ENCODE measurements at regions not wholly inside any gene's neighbourhood (a gene's known extent, or its start where the extent isn't known, plus 50 kb on each side); places are given as distances from the start of the nearest gene placed in this dataset.

GRCh38 chr9:19568946-19569345 lies 160.1 kb downstream of the ACER2 start:
- no peak for TF ChIP-seq EZH2phosphoT487 (conservative IDR thresholded peaks at IDR 0.05; ENCODE audit: low read length)
- no peak for TF ChIP-seq CTCF (IDR thresholded peaks at IDR 0.05; ENCODE audit: insufficient read depth, low read length, poor library complexity, severe bottlenecking)
- Histone ChIP-seq H3K36me3 (ENCODE audit: low read length) (no peaks in the 10 kb centered on the region), H2AFZ (ENCODE audit: low read depth, low read length, severe bottlenecking) (no peak overlapping the region), H3K9ac (ENCODE audit: low read length) (no peak overlapping the region), H3K4me2 (ENCODE audit: low read depth, low read length, poor library complexity, severe bottlenecking) (no peak overlapping the region), H3K79me2 (ENCODE audit: insufficient read depth, low read length) (no peaks in the 10 kb centered on the region), H3K27me3 (ENCODE audit: low read length) (no peaks in the 10 kb centered on the region), H3K9me3 (ENCODE audit: insufficient read depth, low read length) (no peaks in the 10 kb centered on the region), H3K27ac (ENCODE audit: low read depth, low read length) (no peak overlapping the region), H3K4me3 (ENCODE audit: insufficient read depth, low read length, poor library complexity, severe bottlenecking) (no peak overlapping the region), H3F3A (ENCODE audit: insufficient read depth) (no peaks in the 10 kb centered on the region), H4K20me1 (ENCODE audit: low read depth, low read length) (no peaks in the 10 kb centered on the region), H3K9me2 (replicated peaks; ENCODE audit: insufficient read depth, low read length) (no peaks in the 10 kb centered on the region)

DNA sequence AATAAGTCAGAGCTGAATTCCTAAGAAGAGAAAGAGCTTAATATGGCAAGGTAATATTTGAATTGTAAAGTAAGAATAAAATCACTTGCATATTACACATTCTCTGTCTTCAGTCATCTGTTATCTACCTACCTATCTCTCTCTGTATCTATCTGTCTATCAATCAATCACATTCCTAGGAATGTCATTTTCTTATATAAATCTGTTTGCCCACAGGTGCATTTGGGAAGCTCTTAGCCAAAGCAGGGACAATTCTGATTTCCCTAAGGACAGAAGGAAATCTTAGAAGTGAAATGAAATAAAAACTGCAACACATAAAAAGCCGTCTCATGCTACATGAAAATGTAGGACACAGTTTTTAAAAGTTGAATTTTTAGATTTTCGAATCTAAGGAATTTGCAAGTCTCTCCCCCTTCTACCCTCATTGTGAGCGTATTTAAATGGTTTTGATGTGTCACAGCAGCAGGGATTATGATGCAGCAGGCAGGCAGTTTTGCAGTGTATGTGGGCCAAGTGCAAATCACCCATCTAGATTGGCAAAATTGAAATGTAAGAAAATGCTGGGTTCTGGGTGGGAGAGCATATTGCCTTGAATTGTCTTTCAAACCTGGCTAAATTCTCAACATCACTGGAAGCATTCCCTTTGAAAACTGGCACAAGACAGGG lies 155.7 kb downstream of the ACER2 start:
- Histone ChIP-seq H3K27ac (ENCODE audit: low read depth, low read length) (no peak overlapping the region), H3K36me3 (ENCODE audit: low read length) (no peaks in the 10 kb centered on the region), H3K9ac (ENCODE audit: low read length) (no peak overlapping the region), H3K9me2 (replicated peaks; ENCODE audit: insufficient read depth, low read length) (no peaks in the 10 kb centered on the region; the same call in 1 of the 2 replicates), H2AFZ (ENCODE audit: low read depth, low read length, severe bottlenecking) (no peak overlapping the region), H4K20me1 (ENCODE audit: low read depth, low read length) (no peaks in the 10 kb centered on the region), H3K79me2 (ENCODE audit: insufficient read depth, low read length) (no peaks in the 10 kb centered on the region), H3K9me3 (ENCODE audit: insufficient read depth, low read length) (no peaks in the 10 kb centered on the region), H3K4me2 (ENCODE audit: low read depth, low read length, poor library complexity, severe bottlenecking) (no peak overlapping the region), H3K27me3 (ENCODE audit: low read length) (no peaks in the 10 kb centered on the region; the same call in 1 of the 2 replicates), H3K4me3 (ENCODE audit: insufficient read depth, low read length, poor library complexity, severe bottlenecking) (no peak overlapping the region), H3F3A (ENCODE audit: insufficient read depth) (no peaks in the 10 kb centered on the region)
- TF ChIP-seq EZH2phosphoT487 (conservative IDR thresholded peaks at IDR 0.05; ENCODE audit: low read length): no peak
- no peak for TF ChIP-seq CTCF (IDR thresholded peaks at IDR 0.05; ENCODE audit: insufficient read depth, low read length, poor library complexity, severe bottlenecking)

DNA sequence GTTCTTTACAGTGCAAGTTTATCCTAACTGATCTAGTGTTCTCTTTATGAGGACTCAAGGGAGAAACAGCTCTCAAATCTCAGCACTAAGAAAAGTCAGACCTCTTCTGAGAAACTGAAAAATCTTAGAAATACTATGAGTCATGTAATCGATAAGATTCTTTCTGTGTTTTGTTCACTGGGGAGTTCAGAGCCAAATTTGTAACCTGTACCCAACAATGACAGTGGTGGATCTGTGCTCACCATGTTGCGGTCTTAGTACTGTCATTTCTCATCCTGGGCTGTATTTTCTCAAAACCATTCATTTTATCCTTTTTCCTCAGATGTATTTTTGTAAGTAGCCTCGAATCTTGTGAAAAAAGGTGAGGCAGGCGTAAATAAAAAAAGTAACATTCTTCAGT lies 146.4 kb downstream of the ACER2 start:
- Histone ChIP-seq H3K9ac (ENCODE audit: low read length) (no peak overlapping the region), H3F3A (ENCODE audit: insufficient read depth) (no peaks in the 10 kb centered on the region), H3K9me2 (replicated peaks; ENCODE audit: insufficient read depth, low read length) (no peaks in the 10 kb centered on the region), H3K36me3 (ENCODE audit: low read length) (no peaks in the 10 kb centered on the region), H3K79me2 (ENCODE audit: insufficient read depth, low read length) (no peaks in the 10 kb centered on the region), H3K4me3 (ENCODE audit: insufficient read depth, low read length, poor library complexity, severe bottlenecking) (no peak overlapping the region), H3K27me3 (ENCODE audit: low read length) (no peaks in the 10 kb centered on the region), H3K27ac (ENCODE audit: low read depth, low read length) (no peak overlapping the region), H2AFZ (ENCODE audit: low read depth, low read length, severe bottlenecking) (no peak overlapping the region), H3K4me2 (ENCODE audit: low read depth, low read length, poor library complexity, severe bottlenecking) (no peak overlapping the region), H3K9me3 (ENCODE audit: insufficient read depth, low read length) (0 out of 2 replicates have a peak, but pooled peaks cover 4% of the 10 kb centered on the region), H4K20me1 (ENCODE audit: low read depth, low read length) (no peaks in the 10 kb centered on the region)
- TF ChIP-seq EZH2phosphoT487 (conservative IDR thresholded peaks at IDR 0.05; ENCODE audit: low read length) (no peak), CTCF (IDR thresholded peaks at IDR 0.05; ENCODE audit: insufficient read depth, low read length, poor library complexity, severe bottlenecking) (no peak)

All from SU-DHL-6 (cell line).